ENCODE measurements at regions not wholly inside any gene's neighbourhood (a gene's known extent, or its start where the extent isn't known, plus 50 kb on each side); places are given as distances from the start of the nearest gene placed in this dataset.

GRCh38 chr1:232450615-232451014, 179.3 kb downstream of the SIPA1L2 start:
- TF ChIP-seq, protein P1, sequence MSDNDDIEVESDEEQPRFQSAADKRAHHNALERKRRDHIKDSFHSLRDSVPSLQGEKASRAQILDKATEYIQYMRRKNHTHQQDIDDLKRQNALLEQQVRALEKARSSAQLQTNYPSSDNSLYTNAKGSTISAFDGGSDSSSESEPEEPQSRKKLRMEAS (IDR thresholded peaks at IDR 0.05; ENCODE audit: insufficient read depth, insufficient read length): no peak
- TF ChIP-seq, protein P2, sequence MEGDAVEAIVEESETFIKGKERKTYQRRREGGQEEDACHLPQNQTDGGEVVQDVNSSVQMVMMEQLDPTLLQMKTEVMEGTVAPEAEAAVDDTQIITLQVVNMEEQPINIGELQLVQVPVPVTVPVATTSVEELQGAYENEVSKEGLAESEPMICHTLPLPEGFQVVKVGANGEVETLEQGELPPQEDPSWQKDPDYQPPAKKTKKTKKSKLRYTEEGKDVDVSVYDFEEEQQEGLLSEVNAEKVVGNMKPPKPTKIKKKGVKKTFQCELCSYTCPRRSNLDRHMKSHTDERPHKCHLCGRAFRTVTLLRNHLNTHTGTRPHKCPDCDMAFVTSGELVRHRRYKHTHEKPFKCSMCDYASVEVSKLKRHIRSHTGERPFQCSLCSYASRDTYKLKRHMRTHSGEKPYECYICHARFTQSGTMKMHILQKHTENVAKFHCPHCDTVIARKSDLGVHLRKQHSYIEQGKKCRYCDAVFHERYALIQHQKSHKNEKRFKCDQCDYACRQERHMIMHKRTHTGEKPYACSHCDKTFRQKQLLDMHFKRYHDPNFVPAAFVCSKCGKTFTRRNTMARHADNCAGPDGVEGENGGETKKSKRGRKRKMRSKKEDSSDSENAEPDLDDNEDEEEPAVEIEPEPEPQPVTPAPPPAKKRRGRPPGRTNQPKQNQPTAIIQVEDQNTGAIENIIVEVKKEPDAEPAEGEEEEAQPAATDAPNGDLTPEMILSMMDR (IDR thresholded peaks at IDR 0.05; ENCODE audit: extremely low read depth in 1 of 2, insufficient read depth in 1 of 2, low read depth in 1 of 2, low read length in 2 of 2): no peak
- TF ChIP-seq POLR2AphosphoS5 (IDR thresholded peaks at IDR 0.05; ENCODE audit: insufficient read depth, low read depth, low read length): no peak

Data from endothelial cell of umbilical vein (primary cell).